GM19463 (cell line): ENCODE measurements at regions not wholly inside any gene's neighbourhood (a gene's known extent, or its start where the extent isn't known, plus 50 kb on each side); places are given as distances from the start of the nearest gene placed in this dataset.

Experiments used
- ATAC-seq: cut with Tn5 transposase; IDR thresholded peaks from one replicate; pipeline ENCODE4 v1.9.1; 2021; ENCODE audit warnings: mild to moderate bottlenecking, moderate library complexity; ENCODE audit not compliant: unreplicated experiment

- no peak for ATAC-seq
Observed at GRCh38 chr12:78579846-78580245, 284.7 kb upstream of the SYT1 start.

- ATAC-seq: no peak
Observed at GRCh38 chr12:78580296-78580695, 284.3 kb upstream of the SYT1 start.

- no peak for ATAC-seq
Observed at GRCh38 chr12:78584695-78585094, 279.9 kb upstream of the SYT1 start.

GRCh38 chr12:78585132-78585531 is 279.4 kb upstream of the SYT1 start:
- ATAC-seq: no peak

GRCh38 chr12:78586790-78587189 is 277.8 kb upstream of the SYT1 start:
- ATAC-seq: no peak

- no peak for ATAC-seq
Observed at GRCh38 chr12:78599366-78599765, 265.2 kb upstream of the SYT1 start.

GRCh38 chr12:78600541-78600940 is 264.0 kb upstream of the SYT1 start:
- no peak for ATAC-seq

GRCh38 chr12:78611504-78611903 is 253.1 kb upstream of the SYT1 start:
- no peak for ATAC-seq

GRCh38 chr12:78612190-78612589 is 252.4 kb upstream of the SYT1 start:
- ATAC-seq: no peak

- no peak for ATAC-seq
Observed at GRCh38 chr12:78617683-78618082, 246.9 kb upstream of the SYT1 start.

GRCh38 chr12:78622529-78623195 is 241.9 kb upstream of the SYT1 start:
- ATAC-seq: no peak

GRCh38 chr12:78628491-78629100 is 236.0 kb upstream of the SYT1 start:
- no peak for ATAC-seq

- no peak for ATAC-seq
Observed at GRCh38 chr12:78636231-78636855, 228.2 kb upstream of the SYT1 start.

GRCh38 chr12:78641837-78642423 is 222.6 kb upstream of the SYT1 start:
- ATAC-seq: no peak

GRCh38 chr12:78645956-78646355 is 218.6 kb upstream of the SYT1 start:
- no peak for ATAC-seq

- no peak for ATAC-seq
Observed at GRCh38 chr12:78651755-78652154, 212.8 kb upstream of the SYT1 start.

- no peak for ATAC-seq
Observed at GRCh38 chr12:78666584-78666983, 198.0 kb upstream of the SYT1 start.

GRCh38 chr12:78671295-78671694 is 193.3 kb upstream of the SYT1 start:
- no peak for ATAC-seq

GRCh38 chr12:78672033-78672432 is 192.5 kb upstream of the SYT1 start:
- no peak for ATAC-seq

GRCh38 chr12:78674311-78675090 is 190.1 kb upstream of the SYT1 start:
- no peak for ATAC-seq

- no peak for ATAC-seq
Observed at GRCh38 chr12:78680596-78680995, 184.0 kb upstream of the SYT1 start.
